GM18873 (cell line): ENCODE measurements at regions not wholly inside any gene's neighbourhood (a gene's known extent, or its start where the extent isn't known, plus 50 kb on each side); places are given as distances from the start of the nearest gene placed in this dataset.

Experiments used
- ATAC-seq: cut with Tn5 transposase; IDR thresholded peaks from one replicate; pipeline ENCODE4 v1.9.1; 2021; ENCODE audit warnings: mild to moderate bottlenecking, moderate library complexity, moderate number of reproducible peaks; ENCODE audit not compliant: unreplicated experiment, low FRiP score

DNA sequence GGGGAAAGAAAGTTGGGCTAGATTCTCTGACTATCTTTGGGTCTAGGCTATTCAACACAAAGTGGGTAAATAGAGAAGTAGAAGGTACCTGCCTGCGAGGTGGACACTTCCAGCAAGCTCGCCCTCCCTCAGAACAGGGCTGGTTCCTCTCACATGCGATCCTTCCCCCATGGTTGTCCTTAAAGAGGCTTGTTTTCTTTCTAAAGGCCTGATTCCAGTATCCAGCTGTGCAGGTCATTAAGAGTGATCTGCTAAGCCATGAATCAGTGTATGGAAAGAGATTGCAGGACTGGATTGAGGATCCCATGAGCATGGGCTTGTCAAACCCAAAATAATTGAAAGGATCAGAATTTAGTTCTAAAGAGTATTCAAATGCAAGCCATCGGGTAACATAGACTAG is 189.0 kb downstream of the URB2 start:
- ATAC-seq, result no peak

DNA sequence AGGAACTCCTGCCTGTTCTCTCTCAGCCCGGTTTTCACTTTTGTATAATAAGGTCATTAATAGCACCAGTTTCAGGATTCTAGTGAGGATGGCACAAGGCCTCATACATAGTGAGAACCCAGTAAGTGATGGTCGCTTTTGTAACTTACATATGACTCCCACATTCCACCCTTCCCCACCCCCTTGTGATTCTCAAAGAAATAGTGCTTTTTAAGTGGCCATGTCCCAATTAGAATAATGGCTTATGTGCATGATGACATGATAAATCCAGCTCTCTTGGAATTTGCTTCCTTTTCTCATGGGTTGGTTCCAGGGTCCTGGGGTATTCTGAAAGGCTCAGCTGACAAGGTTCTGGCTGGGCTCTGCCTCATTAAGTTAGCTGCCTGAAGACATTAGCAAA is 189.9 kb downstream of the URB2 start:
- no peak for ATAC-seq

DNA sequence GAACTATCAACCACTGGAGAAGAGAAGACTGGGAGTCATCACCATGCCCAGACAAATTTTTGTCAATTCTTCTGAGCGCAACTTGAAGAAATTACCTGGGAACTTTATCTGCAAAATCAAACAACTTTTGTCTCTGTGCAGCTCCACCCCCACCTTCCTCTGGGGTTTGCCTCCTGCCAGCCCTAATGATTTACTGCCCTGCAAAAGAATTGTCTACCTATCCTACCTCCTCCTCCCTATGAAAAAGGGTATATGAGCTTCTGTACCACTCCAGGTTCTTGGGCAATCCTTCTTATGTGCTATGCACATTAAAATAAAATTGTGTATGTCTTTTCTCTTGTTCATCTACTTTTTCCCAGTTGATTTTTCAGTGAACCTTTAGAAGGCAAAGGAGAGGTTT is 191.9 kb downstream of the URB2 start:
- no peak for ATAC-seq

DNA sequence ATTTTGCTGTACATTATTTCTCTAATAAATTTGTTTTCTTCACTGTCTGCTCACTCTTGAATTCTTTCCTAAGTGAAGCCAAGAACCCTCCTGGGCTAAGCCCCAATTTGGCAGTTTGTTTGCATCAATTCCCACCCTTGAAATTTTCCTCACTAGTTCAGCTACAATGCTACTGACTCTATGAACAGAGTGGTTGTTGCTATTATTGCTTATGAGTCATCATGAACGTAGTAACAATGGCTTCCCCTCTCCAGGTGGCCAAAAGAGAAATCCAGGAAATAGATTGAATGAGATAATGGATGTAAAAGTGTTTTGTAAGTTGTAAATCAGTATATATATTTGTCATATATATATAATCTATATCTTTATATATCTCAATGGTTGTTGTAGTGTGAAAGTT is 193.0 kb downstream of the URB2 start:
- ATAC-seq, result no peak

DNA sequence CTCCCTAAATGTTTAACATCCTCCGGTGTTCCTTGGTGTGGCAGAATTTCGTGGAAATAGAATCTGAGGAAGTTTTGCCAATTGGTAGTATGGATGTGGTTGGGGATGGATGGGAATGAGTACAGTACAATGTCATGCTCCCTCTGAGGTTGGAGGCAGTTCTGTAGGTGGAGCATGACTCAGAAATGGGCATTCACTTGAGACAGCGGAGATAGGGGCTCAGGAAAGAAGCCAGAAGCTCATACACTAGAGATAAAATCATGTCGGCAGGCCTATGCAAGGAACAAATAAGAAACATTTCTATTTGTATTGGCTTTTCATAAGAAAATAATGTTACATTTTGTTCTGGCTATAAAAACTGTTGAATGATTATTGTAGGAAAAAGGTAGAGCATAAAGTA is 196.0 kb downstream of the URB2 start:
- ATAC-seq, result no peak

DNA sequence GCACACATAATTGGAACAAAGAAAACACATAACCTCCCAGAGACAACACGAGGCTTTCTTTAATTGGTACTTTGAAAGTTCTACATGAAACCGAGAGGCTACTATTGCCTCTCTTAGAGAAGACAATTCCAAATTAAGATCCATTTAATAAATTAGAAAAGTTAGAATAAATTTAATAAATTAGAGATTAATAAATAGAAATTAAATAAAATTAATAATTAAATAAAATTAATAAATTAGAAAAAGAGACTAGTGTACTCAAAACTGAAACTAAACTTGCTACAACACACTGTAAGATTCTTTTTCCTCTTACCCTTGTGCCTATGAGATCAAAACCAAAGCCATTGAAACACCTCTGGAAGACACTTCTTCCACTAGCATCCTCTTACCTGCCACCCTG is 199.0 kb downstream of the URB2 start:
- ATAC-seq, result no peak

DNA sequence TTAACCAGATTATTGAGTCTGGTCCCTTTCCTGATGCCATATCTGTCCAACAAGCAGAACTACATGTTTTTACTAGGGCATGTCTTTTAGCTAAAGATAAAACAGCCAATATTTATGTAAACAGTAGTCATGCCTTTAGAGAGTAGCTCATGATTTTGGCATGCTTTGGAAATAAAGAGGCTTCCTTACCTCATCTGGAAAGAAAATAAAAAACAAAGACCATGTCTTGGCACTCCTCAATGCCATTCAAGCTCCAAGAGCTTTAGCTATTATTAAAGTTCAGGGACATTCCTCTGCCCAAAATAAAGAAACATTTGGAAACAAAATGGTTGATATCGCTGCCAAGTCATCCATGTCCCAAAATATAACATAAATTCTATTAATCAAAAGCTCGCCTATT is 202.4 kb downstream of the URB2 start:
- ATAC-seq, result no peak

DNA sequence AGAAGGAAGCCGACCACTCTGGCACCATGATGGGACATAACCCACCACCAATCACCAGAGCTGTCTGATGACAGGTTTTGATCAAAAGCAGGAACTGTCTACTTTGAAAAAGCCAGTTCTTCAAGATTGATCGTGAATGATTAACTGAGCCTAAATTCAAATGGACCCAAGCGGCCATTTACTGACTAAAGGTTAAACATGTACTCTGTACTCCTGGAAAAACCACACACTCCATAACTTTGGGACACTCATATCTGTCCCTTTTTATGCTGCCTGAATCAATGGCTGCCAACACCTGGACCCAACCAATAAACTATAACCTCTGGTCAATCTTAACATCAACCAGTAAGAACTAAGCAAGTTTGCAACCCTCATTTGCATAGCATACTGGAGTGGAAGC is 206.6 kb downstream of the URB2 start:
- no peak for ATAC-seq

DNA sequence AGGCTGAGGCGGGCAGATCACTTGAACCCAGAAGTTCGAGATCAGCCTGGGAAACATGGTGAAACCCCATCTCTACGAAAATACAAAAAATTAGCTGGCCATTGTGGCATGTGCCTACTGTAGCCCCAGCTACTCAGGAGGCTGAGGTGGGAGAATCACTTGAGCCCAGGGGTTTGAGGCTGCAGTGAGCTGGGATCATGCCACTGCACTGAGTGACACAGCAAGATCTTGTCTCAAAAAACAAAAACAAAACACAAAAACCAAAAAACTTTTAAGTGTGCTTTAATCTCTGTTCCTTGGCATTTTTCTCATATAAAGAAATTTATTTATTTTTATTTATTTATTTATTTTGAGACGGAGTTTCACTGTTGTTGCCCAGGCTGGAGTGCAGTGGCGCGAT is 208.2 kb downstream of the URB2 start:
- ATAC-seq, result no peak

DNA sequence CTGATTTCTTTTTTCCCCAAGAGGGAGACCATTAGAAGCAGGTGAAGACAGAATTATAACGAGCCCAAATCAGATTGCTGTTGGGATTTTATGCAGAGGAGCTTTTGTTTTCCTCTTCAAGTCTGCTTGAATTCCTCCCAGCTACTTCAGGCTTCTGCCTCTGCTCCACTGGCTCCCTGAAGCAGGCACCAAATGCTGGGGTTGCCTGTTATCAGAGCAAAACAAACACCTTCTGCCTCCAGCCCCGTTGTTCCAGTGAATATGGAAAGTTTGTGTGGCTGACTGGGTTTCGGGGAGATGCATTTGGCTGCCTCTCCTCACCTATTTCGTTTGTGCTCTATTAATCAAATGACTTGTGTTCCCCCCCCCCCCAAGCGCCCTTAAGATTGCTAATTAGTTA is 209.2 kb downstream of the URB2 start:
- no peak for ATAC-seq

DNA sequence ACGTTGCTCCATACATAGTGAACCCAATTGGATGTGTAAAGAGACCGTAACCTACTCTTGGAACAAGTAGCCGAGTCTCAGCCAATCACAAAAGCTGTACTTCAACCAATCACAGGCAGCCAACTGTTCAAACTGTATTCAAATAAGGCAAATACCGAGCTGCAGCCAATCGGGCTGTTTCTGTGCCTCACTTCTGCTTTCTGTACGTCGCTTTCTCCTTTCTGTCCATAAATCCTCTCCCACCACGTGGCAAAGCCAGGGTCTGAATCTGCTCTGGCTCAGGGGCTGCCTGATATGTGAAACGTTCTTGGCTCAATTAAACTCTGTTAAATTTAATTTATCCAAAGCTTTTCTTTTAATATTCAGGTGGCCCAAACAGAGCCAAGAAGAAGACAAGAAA is 210.3 kb downstream of the URB2 start:
- ATAC-seq, result no peak

DNA sequence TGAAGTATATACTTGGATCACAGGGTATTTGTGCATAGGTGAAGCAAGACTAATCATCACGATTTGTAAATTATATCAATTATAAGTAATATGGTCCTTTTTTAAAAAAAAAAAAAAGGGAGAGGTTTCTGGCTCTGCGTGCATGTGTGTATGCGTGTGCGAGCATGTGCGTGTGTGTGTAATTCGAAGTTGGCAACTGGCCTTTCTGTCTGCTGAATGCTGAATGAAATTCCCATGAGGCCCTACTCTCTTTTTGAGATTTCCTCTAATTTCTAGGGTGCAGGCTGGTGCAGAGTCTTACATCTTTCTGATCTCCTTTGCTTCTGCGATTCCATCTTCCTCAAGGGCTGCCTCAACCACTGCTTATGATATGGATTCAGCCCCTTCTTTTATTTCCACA is 212.2 kb downstream of the URB2 start:
- ATAC-seq, result no peak

DNA sequence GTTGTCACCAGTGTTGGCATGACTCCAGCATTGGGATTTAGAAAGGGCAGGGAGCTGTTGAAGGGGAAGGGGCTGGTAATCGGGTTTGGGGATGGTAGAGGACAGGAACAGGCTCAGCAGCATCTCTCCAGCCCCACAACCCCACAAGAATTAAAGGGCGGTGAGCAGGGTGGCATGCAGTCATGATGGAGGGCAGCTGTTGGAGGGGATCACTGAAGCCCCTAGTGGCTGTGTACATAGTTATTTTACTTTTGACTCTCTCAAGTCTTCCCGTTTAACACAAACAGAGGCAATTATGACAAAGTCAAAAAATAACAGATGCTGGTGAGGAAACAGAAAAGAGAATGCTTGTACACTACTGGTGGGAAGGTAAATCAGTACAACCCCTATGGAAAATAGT is 213.8 kb downstream of the URB2 start:
- no peak for ATAC-seq

DNA sequence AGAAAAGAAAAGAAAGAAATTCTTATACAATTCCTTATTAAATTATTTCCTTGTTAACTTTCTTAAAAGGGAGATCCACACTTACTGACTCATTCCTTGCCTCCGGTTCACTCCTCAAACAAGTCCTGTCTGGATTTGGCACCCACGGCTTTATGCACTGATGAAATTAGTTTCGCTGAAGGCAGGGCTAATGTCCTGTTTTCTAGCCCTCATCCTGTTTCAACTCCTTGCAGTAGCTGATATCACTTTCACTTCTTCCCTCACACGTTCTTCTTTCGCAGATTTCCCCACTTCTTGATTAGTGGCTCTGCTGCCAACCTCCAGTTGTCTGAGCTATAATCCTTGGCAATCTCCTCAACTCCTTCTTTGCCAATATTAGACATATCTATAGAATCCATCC is 215.2 kb downstream of the URB2 start:
- no peak for ATAC-seq

DNA sequence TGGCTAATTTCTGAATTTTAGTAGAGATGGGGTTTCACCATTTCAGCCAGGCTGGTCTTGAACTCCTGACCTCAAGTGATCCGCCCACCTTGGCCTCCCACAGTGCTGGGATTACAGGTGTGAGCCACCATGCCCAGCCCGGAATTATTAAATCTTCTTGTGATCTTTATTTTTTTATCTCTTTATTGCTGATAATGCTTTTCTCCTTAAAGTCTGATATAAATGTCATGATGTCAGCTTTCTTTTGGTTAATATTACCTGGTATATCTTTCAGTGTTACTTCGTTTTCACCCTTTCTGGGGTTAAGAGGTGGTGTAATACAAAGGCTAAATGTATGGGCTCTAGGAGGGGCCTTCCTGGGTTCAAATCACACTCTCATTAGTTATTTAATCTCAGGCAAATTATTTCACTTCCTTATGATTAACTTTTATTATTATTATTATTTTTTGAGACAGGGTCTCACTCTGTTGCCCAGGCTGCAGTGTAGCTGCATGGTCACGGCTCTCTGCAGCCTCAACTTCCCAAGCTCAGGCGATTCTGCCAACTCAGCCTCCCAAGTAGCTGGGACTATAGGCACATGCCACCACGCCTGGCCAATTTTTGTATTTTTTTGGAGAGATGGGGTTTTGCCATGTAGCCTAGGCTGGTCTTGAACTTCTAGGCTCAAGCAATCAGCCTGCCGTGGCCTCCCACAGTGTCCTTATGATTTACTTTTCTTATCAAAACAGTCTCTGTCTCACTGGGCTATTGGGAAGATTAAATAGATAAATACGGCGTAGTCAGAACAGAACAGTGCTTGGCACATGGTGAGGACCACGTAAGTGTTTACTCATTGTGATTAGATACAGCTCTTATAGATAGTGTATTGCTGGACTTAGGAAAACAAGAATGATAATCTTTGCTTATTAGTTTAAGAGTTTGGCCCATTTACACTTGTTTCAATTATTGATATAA is 216.5 kb downstream of the URB2 start:
- no peak for ATAC-seq

DNA sequence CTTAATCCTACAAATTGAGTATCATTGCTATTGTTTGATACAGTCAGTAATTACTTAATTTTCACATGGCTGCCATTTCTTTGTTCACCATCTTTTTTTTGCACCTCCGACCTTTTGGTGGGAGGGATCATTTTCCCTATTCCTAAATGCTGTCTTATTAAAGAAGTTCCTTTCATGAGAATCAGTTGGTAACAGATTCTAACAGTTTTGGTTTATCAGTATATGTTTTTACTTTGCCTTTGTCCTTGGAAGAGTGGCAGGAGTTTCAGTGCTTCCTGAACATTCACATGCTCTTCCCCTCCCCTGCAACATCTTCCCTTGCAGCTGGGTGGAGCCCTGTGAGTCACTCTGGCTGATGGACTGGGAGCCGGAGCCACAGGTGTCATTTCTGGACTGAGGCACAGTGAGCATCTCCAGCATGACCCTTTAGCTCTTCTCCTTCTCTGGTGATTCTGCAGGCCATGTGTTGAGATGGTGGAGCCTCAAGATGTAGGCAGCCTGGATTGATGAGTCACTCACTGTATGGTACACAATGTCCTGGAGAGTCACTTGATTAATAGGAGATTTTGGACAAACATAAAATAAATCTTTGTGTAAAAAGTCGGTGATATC is 217.7 kb downstream of the URB2 start:
- ATAC-seq, result no peak

DNA sequence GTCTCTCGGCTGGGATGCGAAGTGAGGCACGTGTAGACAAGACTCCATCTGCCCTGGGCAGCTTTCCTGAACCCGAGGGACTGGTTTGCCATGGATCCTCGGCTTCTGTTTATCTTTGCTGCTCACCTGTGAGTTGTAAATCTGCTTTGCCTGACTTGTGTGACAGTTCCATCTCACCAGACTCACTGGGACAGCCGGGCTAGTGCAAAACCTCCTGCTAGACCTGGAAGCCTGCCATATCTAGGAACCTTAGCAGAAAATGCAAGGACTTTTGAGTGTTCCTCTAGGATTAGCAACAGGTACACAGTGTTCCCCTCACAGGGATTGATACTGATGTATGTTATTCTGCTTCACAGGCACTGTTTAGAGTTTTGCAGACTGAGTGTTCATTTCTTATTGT is 218.6 kb downstream of the URB2 start:
- ATAC-seq, result no peak

DNA sequence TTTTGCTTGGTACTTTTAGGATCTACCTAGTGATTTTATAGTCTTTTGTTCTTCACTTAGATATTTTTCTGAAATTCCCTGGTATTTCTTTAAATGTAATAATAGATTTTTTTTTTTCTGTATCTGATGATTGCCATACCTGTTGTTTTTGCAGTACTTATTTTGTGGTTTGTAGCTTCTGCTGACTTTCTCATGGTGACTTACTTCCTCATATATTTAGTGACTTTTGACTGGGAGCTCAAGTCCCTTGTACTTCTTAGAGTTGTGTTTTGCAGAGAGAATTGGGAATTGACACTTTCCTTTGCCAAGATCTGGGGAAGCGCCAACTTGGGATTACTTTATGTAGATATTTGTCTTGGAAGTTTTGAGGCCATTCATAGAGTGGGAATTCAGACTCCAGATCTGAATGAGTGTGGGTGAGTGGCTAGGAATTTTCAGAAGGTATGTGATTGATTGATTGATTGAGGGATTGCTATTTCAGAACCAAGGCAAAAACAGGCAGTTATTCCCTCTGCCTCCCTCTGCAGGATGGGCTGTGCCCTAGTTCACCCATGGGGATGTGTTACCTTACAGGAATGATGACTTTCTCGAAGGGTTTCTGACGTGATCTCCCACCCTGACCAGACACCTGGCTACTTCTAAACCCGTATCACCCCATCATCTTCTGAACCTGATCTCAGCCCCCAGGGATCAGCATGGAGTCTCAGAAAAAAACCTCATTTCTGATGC is 219.5 kb downstream of the URB2 start:
- ATAC-seq, result no peak

DNA sequence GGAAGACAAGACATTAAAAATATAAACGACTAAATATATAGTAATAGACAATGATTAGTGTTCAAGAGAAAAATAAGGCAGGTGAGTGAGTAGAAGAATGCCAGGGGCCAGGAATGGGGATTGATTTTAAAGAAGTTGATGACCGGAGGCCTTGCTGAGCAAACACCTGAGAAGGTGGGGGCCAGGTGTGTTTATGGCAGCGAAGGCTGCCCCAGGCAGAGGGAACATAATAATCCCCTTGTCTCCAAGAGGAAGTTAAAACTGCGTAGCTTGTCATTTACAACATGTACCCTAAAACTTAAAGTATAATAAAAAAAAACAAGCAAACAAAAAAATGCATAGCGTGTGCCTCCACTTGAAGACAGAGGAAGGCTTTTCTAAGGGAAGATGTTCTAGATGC is 220.3 kb downstream of the URB2 start:
- no peak for ATAC-seq

DNA sequence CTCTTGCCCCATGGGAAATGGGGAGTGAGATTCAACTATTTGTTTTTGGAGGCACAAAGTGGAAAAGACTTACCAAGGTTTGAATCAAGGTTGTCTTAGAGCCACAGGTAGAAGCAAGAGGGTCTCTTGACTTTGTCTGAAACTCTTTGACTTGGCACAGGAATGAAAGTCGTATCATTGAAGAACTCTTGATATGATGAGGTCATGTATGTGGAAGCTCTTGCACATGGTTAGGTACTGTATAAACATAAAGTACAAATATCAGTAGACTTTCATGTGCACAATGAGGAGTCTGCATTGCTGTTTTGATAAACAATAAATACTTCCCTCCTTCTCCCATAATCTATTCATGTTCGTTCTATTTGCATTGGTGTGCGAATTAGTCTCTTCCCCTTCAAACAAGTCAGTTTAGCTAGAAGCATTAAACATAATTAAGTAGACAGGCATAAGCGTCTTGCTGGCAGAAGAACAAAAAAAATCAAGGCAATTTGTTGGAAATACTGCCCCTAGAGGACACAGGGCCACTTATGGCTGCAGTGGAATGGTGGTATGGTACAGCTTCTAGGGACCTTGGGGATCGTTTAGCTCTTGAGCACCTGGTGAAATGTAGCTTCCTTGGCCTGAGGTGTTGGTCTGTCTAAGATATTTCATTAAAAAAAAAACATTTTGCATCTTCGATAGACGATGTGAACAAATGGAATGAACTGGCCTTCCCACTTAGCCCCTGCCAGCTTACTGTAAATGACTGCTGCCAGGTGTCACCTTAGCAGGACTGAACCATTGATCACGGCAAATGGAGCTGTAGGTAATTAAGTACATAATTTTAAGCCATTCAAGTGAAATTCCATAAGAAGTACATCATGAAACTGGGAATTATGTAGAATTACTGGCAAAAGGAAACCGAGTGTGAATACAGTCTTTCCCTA is 218.0 kb upstream of the GALNT2 start:
- ATAC-seq, result no peak
